ENCODE measurements at regions not wholly inside any gene's neighbourhood (a gene's known extent, or its start where the extent isn't known, plus 50 kb on each side); places are given as distances from the start of the nearest gene placed in this dataset.

DNA sequence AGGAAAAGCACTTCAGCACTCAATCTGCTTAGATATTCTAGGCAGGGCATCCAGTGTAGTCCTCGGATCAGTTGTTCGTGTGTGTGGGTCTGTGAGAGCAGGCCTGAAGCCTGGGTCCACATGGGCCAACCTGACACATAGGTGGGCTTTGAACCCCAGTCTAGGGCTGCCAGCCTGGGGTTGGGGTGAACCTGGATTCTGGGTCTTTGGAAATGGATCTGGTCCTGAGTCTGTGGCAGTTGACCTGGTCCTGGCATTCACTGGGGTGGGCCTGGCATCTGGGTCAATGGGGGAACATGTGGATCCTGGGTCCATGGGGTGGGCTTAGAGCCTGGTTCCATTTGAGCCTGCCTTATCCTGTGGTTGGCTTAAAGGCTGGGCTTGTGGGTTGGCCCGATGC, 492.6 kb upstream of the MAN1A1 start:
- intact Hi-C loops (cut with micrococcal nuclease): no loop called here
- peak overlapping the region in 1 of 7 donors; percentile 52 for H3K27ac Mint-ChIP-seq

DNA sequence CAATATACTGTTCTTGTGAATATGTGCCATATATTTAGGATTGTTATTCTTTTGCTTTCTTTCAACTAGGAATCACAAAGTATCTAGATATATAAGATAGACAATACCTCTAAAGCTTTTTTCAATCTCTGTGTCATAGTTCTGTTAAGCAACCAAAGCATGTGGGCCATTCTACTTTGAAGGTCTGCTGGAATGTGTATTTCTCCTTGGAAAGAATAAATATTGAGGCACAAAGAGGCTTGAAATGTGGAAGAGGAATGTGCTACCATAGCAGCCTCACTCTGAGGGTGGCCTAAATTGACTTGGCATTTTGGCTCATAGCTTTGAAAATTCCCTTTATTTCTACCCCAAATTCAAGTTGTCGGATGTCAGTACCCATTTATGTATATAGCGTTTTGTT, 488.5 kb upstream of the MAN1A1 start:
- no peaks in the 10 kb centered on the region for H3K4me1 Mint-ChIP-seq
- no peak overlapping the region for H3K27ac Mint-ChIP-seq
- Histone ChIP-seq H3K27me3 (ENCODE audit: control insufficient read depth in 2 of 2, insufficient read depth in 2 of 2, low read length in 2 of 2) (no peaks in the 10 kb centered on the region), H3K4me3 (replicated peaks in 1 of 3; ENCODE audit: low read depth in 2 of 3, low read length in 3 of 3) (no peak overlapping the region), H3K36me3 (replicated peaks in 1 of 2; ENCODE audit: control insufficient read depth in 1 of 2, insufficient read depth in 2 of 2, low read length in 2 of 2) (no peaks in the 10 kb centered on the region), H3K79me2 (ENCODE audit: insufficient read depth, low read length) (no peaks in the 10 kb centered on the region), H3K27ac (ENCODE audit: low read depth in 1 of 2, low read length in 2 of 2) (no peak overlapping the region), H3K4me1 (ENCODE audit: control insufficient read depth in 1 of 2, insufficient read depth in 2 of 2, low read length in 2 of 2) (no peaks in the 10 kb centered on the region), H4K20me1 (ENCODE audit: insufficient read depth, low read length) (no peaks in the 10 kb centered on the region), H3K9ac (ENCODE audit: insufficient read depth, low read length, poor library complexity, severe bottlenecking) (no peak overlapping the region), H3K4me2 (replicated peaks; ENCODE audit: extremely low read depth, low read length, poor library complexity, severe bottlenecking) (no peak overlapping the region), H3K9me3 (replicated peaks in 1 of 2; ENCODE audit: control insufficient read depth in 1 of 2, insufficient read depth in 1 of 2, low read length in 2 of 2) (peaks cover 0 to 7% of the 10 kb centered on the region in 2 donors), H2AFZ (ENCODE audit: insufficient read depth, low read depth, low read length, poor library complexity, severe bottlenecking) (no peak overlapping the region)
- H3K4me3 Mint-ChIP-seq: no peak overlapping the region
- no peak for DNase-seq
- H3K27me3 Mint-ChIP-seq (ENCODE audit: low read depth in 3 of 3): peaks cover 0 to 1% (median 0%) of the 10 kb centered on the region in 3 donors
- TF ChIP-seq, protein P1, sequence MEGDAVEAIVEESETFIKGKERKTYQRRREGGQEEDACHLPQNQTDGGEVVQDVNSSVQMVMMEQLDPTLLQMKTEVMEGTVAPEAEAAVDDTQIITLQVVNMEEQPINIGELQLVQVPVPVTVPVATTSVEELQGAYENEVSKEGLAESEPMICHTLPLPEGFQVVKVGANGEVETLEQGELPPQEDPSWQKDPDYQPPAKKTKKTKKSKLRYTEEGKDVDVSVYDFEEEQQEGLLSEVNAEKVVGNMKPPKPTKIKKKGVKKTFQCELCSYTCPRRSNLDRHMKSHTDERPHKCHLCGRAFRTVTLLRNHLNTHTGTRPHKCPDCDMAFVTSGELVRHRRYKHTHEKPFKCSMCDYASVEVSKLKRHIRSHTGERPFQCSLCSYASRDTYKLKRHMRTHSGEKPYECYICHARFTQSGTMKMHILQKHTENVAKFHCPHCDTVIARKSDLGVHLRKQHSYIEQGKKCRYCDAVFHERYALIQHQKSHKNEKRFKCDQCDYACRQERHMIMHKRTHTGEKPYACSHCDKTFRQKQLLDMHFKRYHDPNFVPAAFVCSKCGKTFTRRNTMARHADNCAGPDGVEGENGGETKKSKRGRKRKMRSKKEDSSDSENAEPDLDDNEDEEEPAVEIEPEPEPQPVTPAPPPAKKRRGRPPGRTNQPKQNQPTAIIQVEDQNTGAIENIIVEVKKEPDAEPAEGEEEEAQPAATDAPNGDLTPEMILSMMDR (IDR thresholded peaks at IDR 0.05): no peak
- intact Hi-C loops (cut with micrococcal nuclease): no loop called here
- H3K36me3 Mint-ChIP-seq: no peaks in the 10 kb centered on the region
- WGBS (ENCODE audit: insufficient coverage): no CpG with 5 or more reads among the region's 2 CpGs
- peaks cover 4 to 14% (median 9%) of the 10 kb centered on the region in 7 donors for H3K9me3 Mint-ChIP-seq

More for the DNA sequence above, 492.6 kb upstream of the MAN1A1 start:
- Histone ChIP-seq H3K27me3 (ENCODE audit: control insufficient read depth in 2 of 2, insufficient read depth in 2 of 2, low read length in 2 of 2) (no peaks in the 10 kb centered on the region), H3K4me1 (ENCODE audit: control insufficient read depth in 1 of 2, insufficient read depth in 2 of 2, low read length in 2 of 2) (no peaks in the 10 kb centered on the region), H3K4me2 (replicated peaks; ENCODE audit: extremely low read depth, low read length, poor library complexity, severe bottlenecking) (no peak overlapping the region), H2AFZ (ENCODE audit: insufficient read depth, low read depth, low read length, poor library complexity, severe bottlenecking) (no peak overlapping the region), H4K20me1 (ENCODE audit: insufficient read depth, low read length) (no peaks in the 10 kb centered on the region), H3K36me3 (replicated peaks in 1 of 2; ENCODE audit: control insufficient read depth in 1 of 2, insufficient read depth in 2 of 2, low read length in 2 of 2) (no peaks in the 10 kb centered on the region), H3K9ac (ENCODE audit: insufficient read depth, low read length, poor library complexity, severe bottlenecking) (no peak overlapping the region), H3K27ac (ENCODE audit: low read depth in 1 of 2, low read length in 2 of 2) (no peak overlapping the region), H3K79me2 (ENCODE audit: insufficient read depth, low read length) (no peaks in the 10 kb centered on the region), H3K4me3 (replicated peaks in 1 of 3; ENCODE audit: low read depth in 2 of 3, low read length in 3 of 3) (no peak overlapping the region), H3K9me3 (replicated peaks in 1 of 2; ENCODE audit: control insufficient read depth in 1 of 2, insufficient read depth in 1 of 2, low read length in 2 of 2) (peaks cover 0 to 7% of the 10 kb centered on the region in 2 donors)
- TF ChIP-seq, protein P1 (IDR thresholded peaks at IDR 0.05): no peak
- DNase-seq: no peak
- Mint-ChIP-seq H3K9me3 (peaks cover 4 to 14% (median 9%) of the 10 kb centered on the region in 7 donors), H3K36me3 (no peaks in the 10 kb centered on the region), H3K27me3 (ENCODE audit: low read depth in 3 of 3) (no peaks in the 10 kb centered on the region), H3K4me3 (no peak overlapping the region), H3K4me1 (no peaks in the 10 kb centered on the region)
- 70% methylated on average over 3 of the region's 3 CpGs for WGBS (ENCODE audit: insufficient coverage)
